ENCODE measurements at regions not wholly inside any gene's neighbourhood (a gene's known extent, or its start where the extent isn't known, plus 50 kb on each side); places are given as distances from the start of the nearest gene placed in this dataset.

- no peak for DNase-seq (ENCODE audit: low spot score)
Measured at GRCh38 chr17:65477600-65477999, 83.8 kb downstream of the AXIN2 start.

DNA sequence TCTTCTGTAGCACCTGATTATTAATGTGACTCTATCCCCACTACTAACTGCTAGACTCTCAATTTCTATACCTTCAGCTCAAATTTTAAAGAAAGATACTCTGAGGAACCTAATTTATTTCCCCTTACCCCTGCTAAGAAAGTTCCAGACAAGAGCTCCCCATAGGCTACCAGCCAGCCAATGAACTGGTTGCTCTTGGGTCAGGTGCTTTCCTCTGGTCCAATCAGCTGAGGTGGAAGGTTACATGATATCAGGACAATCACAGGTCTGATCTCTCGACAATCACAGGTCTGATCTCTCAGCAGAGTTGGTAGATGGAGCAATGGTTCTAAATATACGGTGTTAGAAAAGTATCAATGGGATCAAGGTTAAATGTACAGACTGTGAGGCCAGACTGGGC, 86.8 kb downstream of the AXIN2 start:
- no peak for DNase-seq (ENCODE audit: low spot score)

GRCh38 chr17:65473985-65474384, 87.5 kb downstream of the AXIN2 start:
- no peak for DNase-seq (ENCODE audit: low spot score)

GRCh38 chr17:65473363-65473762, 88.1 kb downstream of the AXIN2 start:
- DNase-seq (ENCODE audit: low spot score): no peak

DNA sequence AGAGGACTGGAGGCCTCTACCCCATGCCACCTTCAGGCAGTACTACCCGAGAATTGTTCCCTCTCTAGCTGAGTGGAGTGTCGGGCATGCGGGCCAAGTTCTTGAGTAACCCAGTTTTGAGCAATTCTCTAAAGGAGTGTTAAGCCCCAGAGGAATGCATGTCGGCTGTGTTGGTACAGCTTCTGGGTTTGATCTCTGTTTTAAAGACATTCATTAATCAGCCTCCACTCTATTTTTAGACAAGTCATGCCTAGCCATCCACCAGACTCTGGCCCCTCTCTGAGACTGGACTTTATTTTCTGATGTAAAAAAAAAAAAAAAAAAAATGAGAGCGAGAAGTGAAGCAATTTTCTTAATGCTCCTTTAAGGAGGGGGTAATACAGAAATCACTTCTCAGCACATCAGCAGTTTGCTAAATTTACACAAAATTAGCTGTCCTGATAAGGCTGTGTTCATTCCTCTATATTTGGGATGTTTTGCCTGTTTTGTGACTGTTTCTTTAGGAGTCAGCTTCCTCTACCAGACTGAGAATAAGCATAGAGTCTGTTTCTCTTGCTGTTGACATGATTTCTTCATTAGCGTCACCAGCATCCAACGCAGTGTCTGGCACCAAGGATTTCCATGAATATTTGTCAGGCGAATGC, 88.7 kb downstream of the AXIN2 start:
- DNase-seq (ENCODE audit: low spot score): peak; percentile 70

DNA sequence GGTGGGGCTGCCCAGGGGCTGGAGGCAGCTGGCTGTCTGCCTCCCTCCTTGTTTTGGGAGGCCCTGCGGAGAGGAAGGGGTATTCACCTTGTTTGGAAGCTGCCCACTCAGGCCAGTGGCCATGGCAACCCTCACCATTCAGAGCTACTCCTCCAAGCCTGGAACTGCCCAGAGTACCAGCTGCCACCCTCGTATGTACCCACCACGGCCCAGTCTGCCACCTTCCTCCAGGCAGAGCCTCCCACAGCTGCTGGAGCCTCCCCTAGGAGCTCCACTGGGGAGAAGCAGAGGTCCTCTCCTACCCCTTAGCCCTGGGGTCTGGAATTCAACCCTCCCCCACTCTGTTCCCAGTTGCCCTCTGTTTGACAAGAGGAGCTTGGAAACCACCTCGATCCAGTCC, 90.7 kb downstream of the AXIN2 start:
- DNase-seq (ENCODE audit: low spot score): no peak

GRCh38 chr17:65468321-65468720, 93.1 kb downstream of the AXIN2 start:
- DNase-seq (ENCODE audit: low spot score): no peak

GRCh38 chr17:65467156-65467555, 94.3 kb downstream of the AXIN2 start:
- DNase-seq (ENCODE audit: low spot score): no peak

DNA sequence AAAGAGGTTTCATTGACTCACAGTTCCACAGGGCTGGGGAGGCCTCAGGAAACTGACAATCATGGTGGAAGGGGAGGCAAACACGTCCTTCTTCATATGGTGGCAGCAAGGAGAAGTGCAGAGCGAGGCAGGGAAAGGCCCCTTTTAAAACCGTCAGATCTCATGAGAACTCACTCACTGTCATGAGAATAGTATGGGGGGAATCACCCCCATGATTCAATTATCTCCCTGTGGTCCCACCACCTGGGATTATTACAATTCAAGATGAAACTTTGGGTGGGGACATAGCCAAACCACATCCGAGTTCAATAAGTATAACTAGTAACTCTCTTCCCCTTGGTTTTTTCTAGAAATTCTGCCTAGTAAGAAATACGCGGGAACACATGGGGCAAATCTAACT, 94.9 kb downstream of the AXIN2 start:
- no peak for DNase-seq (ENCODE audit: low spot score)

DNA sequence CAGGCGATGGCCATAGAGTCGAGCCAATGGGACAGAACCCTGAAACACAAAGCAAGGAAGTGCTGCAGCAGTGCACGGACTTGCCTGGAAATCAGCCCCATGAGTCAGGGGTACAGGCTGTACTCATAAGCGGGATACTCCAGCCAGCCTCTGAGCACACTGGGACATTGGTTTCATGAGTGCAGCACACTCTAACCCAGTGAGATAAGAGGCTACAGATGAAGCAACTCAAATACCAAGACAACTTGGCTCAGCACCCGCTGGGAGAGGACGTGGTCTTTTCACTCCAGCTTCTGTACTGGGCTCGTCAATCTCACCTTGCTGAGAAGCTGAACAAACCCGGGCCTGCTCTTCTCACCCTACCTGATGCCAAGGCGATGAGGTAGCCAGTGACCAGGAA, 98.2 kb downstream of the AXIN2 start:
- DNase-seq (ENCODE audit: low spot score): peak; percentile 46

DNA sequence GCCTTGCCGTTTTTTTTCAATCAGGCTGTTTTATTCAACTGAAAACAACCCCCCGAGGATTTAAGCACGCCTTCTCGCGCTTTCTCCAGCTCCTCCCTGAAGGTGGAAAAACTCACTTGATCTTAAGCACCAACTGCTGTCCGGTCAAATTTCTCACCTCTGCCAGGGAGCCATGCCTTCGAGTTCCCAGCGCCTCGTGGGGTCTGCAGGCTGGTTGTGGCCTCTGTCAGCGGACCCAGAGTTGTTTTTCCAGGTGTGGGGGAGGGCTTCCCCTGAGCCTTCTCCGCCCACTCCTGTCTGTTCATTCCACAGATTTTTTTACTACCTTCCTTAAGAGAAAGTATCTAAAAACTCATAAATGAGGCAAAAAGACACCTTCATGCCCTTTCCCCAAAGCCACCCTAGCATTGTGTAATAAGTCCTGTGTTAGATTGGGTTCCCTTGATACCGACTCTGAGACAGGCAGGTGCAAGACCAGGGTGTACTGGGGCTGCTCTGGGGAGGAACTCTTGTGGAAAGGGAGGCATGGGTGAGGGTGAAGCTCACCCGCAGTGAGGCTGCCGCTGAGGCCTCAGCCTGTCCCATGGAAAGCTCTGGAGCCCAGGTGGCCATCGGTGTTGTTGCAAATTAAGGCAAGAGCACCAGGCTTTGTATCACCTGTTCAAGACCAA, 101.6 kb downstream of the AXIN2 start:
- no peak for DNase-seq (ENCODE audit: low spot score)

- DNase-seq (ENCODE audit: low spot score): no peak
Measured at GRCh38 chr17:65457635-65458257, 103.7 kb downstream of the AXIN2 start.

DNA sequence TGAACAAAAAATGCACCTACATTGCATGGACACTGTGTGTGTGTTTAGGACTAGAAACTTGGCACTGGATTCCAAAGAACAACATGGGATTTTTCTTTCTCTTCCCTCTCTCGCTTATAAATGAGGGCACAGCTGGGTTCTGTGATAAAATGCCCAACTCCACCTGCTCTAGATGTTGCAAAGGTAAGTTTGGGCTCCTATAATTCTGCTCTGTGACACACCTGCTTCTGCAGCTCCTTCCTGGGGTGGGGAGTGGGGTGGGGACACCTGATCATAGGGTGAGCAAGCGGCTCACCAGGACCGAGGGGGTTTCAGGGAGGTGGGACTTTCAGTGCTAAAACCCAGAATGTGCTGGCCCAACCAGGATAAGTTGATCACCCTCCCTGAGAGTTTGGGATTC, 104.3 kb downstream of the AXIN2 start:
- no peak for DNase-seq (ENCODE audit: low spot score)

DNA sequence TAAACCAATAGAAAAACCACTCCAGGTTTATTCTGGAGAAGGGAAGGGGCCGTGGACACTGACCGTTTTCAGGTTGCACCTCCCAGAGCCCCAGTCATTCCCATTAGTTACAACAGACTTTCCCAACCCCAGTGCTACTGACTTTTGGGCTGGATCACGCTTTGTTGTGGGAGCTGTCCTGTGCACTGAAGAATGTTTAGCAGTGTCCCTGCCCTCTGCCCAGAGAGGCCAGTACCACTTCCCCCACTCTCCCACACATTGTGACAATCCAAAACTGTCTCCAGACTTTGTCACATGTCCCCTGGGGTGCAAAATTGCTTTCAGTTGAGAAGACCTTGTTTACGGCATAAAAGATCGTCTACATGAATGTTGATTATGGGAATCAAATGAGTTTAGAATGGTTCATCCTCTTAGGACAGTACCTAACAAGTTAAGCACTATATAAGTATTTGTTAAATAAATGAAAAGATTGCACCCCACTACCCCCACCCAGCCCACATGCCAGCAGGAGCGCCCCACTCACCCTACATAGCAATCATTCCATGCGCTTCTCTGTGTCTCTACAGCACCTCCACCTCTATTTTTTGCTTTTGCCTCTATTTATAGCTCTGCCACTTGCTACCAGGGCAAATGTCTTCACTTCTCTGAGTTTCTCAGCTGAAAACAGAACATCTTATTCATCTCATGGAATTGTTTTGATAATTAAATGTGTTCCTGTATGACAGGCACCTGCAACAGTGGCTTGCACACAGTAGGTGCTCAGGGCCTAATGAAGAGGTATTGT, 104.9 kb downstream of the AXIN2 start:
- no peak for DNase-seq (ENCODE audit: low spot score)

GRCh38 chr17:65455972-65456343, 105.5 kb downstream of the AXIN2 start:
- no peak for DNase-seq (ENCODE audit: low spot score)

GRCh38 chr17:65455154-65455971, 106.1 kb downstream of the AXIN2 start:
- no peak for DNase-seq (ENCODE audit: low spot score)

GRCh38 chr17:65453204-65453931, 108.1 kb downstream of the AXIN2 start:
- DNase-seq (ENCODE audit: low spot score): no peak

DNA sequence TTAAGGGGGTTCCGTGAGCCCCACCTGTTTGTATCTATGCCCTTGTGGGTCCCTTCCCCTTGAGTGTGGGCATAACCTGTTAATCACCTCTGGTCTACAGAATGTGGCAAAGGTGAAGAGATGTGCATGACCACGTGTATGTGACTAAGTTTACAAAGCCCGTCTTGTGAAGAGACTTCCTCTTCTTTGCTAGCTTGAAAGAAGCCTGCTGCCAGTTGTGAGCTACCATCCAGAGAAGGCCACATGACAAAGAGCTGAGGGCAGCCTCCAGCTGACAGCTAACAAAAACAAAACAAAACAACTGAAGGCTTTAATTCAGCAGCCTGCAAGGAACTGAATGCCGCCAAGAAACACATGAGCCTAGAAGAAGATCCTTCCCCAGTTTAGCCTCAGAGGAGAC, 112.0 kb downstream of the AXIN2 start:
- DNase-seq (ENCODE audit: low spot score): no peak

DNA sequence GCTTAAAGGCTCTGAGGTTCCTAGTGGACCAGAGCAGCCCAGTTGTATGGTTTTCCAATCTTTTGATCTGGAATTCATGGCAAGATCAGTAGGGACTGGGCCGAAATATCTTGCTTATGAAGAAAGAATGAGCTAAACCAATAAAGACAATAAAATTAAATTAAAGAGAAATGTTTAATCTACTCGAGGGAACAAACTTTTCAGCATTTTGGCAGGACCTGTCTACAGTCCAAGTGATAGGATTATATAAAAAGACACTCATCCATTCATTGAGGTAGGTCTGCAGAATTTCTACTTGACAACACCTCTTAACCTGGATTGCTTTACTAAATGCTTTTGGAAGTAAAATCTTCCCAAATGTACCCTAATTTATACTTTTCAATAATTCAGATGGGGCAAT, 113.6 kb downstream of the AXIN2 start:
- no peak for DNase-seq (ENCODE audit: low spot score)

GRCh38 chr17:65446838-65447526, 114.5 kb downstream of the AXIN2 start:
- no peak for DNase-seq (ENCODE audit: low spot score)

DNA sequence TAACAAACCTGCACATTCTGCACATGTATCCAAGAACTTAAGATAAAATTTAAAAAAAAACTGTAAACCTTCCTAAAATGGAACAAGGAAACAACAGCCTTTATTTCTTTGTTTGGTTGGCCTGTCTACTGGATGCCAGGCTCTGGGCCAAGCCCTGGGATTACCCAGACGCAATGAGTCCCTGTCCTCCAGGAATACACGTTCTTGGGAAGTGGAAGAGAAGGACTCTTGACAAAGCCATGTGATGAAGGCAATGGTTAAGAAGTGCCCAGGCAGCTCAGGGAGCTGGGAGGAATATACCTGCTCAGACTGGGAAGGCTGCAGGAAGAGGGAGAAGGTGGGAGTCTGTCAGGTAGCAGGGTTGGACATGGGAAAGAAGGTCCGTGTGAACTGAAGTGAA, 115.4 kb downstream of the AXIN2 start:
- no peak for DNase-seq (ENCODE audit: low spot score)

Data from AG08396 (cell line).